DMS 273 treated with DMSO at 0.1 percent for 48 hours (cell line): ENCODE measurements at regions not wholly inside any gene's neighbourhood (a gene's known extent, or its start where the extent isn't known, plus 50 kb on each side); places are given as distances from the start of the nearest gene placed in this dataset.

Experiments
- DNase-seq: peaks from one replicate; lab custom pipeline; 2025; lab: John Stamatoyannopoulos, UW

- DNase-seq: no peak
These were observed 869.4 kb upstream of the ID2 start for GRCh38 chr2:7812231-7812995.

- no peak for DNase-seq
These were observed 868.1 kb upstream of the ID2 start for GRCh38 chr2:7813541-7814292.

DNA sequence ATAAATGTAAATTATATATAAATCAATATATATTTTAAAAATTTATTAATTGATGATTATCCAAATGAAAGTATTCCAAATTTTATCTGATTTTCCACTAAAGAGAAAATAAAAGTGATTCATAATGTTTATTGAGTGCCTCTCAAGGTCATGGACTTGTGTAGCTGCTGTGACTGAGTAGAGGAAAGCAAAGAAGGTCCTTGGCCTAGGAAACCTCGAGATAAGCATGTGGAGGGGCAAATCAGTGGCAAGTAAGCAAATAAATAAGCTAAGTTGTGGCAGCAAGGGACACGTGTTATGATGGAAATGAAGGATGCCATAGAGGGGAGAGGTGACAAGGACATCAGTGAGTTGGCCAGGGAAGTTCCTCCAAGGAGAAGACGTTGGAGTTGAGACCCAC is 866.1 kb upstream of the ID2 start:
- no peak for DNase-seq

- DNase-seq: no peak
These were observed 865.6 kb upstream of the ID2 start for GRCh38 chr2:7816233-7816632.

DNA sequence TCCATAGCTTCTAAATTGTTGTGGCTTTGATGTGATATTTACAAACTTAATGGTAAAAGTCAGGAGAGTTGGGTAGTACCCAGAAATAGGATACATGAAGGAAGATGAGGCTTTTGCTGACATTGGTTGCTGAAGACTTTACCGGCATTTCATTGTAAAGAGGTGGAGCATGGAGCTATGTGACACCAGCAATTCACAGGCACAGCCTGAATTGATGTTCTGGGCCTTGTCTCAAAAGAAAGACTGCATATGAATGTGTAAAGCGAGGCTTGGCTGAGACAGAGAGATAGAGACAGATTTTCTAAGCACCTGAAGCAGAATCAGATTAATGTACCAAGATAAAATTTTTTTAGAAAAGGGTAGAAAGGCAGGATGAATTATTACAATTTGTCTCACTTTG is 864.9 kb upstream of the ID2 start:
- DNase-seq: no peak

GRCh38 chr2:7819316-7819715 is 862.5 kb upstream of the ID2 start:
- no peak for DNase-seq

GRCh38 chr2:7819850-7820249 is 862.0 kb upstream of the ID2 start:
- no peak for DNase-seq

GRCh38 chr2:7824211-7824610 is 857.6 kb upstream of the ID2 start:
- DNase-seq: no peak

- DNase-seq: no peak
These were observed 856.1 kb upstream of the ID2 start for GRCh38 chr2:7825591-7826312.

DNA sequence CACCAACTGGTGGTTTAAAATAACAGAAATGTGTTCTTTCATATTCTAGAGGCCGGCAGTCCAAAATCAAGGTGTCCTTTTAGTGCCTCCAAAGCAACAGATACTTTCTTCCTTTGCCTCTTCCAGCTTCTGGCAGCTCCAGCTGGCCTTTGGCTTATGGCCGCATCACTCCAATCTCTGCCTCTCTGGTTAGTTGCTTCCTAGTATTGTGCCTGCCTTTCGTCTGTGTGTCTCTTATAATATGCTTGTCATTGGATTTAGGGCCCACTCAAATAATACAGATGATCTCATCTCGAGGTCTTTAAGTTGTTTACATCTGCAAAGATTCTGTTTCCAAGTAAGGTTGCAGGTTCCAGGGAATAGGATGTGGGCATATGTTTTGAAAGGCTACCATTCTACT is 855.2 kb upstream of the ID2 start:
- DNase-seq: no peak

- DNase-seq: no peak
These were observed 852.6 kb upstream of the ID2 start for GRCh38 chr2:7829241-7829640.

DNA sequence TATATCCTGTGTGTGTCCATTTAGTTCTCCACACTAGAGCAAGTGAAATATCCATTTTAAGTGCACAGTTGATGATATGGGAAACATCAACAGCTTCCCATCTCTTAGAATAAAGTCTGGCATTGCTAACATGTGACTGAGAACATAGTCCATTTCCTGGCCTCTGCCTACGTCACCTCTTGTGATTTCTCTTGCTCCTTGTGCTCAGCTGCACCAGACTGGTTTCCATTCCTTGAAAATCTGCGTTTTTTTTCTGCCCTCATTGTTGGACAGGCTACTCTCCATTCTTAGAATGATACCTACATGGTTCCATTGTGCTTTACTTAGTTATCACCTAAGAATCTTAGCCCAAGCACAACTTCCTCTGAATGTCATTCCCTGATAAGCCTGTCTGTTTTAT is 851.2 kb upstream of the ID2 start:
- no peak for DNase-seq

DNA sequence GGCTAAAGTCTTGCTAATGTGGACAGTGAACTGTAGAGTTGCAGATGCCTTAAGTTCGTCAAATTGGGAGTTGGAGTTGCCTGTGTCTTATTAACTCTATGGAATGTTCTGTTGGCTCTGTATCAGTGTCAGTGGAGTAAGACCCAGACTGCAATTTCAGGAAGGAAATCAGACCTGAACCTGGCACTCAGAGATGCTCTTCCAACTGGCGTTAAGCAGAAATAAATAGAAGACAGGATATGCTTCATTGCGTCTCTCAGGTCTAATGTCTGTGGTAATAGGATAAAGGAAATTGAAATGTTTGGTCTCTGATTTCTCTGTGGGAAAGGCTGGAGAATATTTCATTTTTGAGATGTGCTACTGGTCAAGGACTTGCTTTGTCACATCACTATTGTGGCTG is 846.7 kb upstream of the ID2 start:
- no peak for DNase-seq

GRCh38 chr2:7835693-7836680 is 845.9 kb upstream of the ID2 start:
- no peak for DNase-seq

DNA sequence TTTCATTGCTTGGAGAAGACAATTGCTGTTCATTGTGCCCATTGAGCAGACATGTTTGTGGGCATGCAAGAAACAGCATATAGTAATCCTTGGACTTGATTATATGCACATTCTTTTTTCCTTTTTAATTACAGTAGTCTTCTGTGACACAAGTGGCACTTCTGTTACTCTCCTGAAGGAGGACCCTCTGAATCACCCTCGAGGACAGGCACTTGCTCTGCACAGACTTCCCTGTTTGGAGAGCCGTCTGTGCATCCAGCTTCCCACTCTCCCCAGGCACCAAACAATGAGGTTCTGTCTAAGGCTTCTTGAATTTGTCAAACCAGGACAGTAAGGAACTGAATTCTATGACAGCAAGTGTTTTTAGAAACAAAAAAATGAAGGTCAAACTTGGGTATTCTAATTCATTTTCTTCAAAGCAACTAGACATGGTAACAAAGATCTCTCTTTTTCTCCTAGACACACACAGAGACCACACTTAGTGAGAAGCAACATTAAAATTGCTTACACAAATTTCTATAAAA is 844.6 kb upstream of the ID2 start:
- no peak for DNase-seq

GRCh38 chr2:7838669-7839068 is 843.2 kb upstream of the ID2 start:
- DNase-seq: no peak

GRCh38 chr2:7840651-7841380 is 841.0 kb upstream of the ID2 start:
- DNase-seq: no peak

DNA sequence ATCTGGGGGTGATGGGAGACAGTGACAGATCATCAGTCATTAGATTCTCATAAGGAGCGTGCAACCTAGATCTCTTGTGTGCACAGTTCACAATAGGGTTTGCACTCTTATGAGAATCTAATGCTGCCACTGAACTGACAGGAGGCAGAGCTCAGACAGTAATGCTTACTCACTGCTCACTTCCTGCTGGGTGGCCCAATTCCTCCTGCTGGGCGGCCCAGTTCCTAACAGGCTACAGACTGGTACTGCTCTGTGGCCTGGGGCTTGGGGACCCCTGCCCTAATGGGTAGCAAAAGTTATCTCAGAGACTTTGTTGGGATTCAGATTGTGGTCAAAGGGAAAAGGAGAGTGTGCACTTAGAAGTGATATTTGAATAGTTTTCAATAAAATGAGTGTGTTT is 840.1 kb upstream of the ID2 start:
- DNase-seq: no peak

- DNase-seq: no peak
These were observed 837.4 kb upstream of the ID2 start for GRCh38 chr2:7844414-7844965.

DNA sequence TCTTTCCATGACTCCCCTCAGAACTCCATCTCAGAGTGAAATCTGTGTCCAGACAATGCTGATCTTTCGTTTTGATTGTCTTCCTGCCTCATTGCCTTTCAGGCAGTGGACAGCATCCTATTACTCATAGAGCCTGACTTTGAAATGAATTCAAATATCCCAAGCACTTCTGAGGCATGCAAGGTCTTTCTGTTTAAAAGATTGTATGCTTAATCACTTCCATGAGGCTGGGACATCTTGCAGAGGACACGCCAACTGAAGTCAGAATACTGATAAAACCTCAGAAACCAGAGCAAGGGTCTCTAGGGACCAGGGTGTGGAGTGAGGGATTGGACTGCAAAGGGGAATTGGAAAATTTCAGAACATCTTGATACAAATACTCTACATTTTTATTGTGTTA is 836.5 kb upstream of the ID2 start:
- DNase-seq: no peak

- no peak for DNase-seq
These were observed 835.2 kb upstream of the ID2 start for GRCh38 chr2:7846607-7847006.
